ENCODE measurements at regions not wholly inside any gene's neighbourhood (a gene's known extent, or its start where the extent isn't known, plus 50 kb on each side); places are given as distances from the start of the nearest gene placed in this dataset.

GRCh38 chr7:71009636-71010035 is 122.3 kb upstream of the GALNT17 start:
- no peak for TF ChIP-seq CTCF (IDR thresholded peaks at IDR 0.05)
- TF ChIP-seq POLR2A (IDR thresholded peaks at IDR 0.05) = no peak
